Stimulated activated CD4-positive, alpha-beta T cell treated with anti-CD3 and anti-CD28 coated beads, TNF-alpha, amount 100 ng/mL, for 4 hours (primary cell): ENCODE measurements at regions not wholly inside any gene's neighbourhood (a gene's known extent, or its start where the extent isn't known, plus 50 kb on each side); places are given as distances from the start of the nearest gene placed in this dataset.

Experiments used
- DNase-seq, 3 experiments: peaks; one replicate each; pipeline ENCODE4 v3.0.0-alpha.2; 2020; ENCODE audit warnings: low read depth in 3 of 3

GRCh38 chr11:82384308-82384707, 349.4 kb downstream of the FAM181B start:
- no peak for DNase-seq

- DNase-seq: no peak
Observed at GRCh38 chr11:82373781-82374542, 359.7 kb downstream of the FAM181B start.

- DNase-seq: no peak
Observed at GRCh38 chr11:82365351-82365750, 368.3 kb downstream of the FAM181B start.

DNA sequence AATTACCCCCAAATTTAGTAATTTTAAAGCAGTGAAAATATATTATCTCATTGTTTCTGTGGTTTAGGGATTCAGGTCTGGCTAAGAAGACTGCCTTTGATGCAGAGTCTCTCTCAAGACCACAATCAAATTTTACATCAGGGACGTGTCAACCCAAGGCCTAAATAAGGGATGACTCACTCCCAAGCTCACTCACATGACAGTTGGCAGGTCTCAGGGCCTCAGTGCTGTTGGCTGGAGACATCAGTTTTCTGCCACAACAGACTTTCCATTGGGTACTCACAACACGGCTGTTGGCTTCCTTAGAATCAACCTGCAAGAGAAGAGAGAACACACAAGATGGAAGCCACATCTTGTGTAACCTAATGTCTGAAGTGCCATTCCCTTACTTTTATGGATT, 377.3 kb downstream of the FAM181B start:
- no peak for DNase-seq

DNA sequence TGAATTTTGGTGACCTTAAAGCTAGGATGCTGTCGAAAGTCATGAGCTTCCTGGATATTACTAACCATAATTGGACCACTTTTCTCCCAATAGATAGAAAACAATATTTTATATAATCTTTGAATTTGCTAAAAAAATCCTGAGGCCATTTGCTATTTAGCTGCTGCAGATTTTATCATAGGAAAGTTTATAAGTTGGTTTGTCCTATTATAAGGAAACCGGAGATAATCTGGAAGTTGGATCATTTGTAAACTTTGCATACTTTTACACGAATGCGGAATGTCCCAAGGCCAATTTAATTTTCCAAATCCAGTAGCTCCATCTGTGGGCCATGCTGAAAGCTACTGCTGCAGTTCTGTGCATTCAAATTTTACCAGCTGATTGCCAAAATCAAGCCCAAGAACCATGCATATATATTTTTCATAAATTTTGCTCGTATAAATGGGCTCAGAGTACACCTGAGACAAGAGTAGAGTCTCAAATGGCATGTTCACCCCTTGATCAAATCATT, 378.3 kb downstream of the FAM181B start:
- no peak for DNase-seq

DNA sequence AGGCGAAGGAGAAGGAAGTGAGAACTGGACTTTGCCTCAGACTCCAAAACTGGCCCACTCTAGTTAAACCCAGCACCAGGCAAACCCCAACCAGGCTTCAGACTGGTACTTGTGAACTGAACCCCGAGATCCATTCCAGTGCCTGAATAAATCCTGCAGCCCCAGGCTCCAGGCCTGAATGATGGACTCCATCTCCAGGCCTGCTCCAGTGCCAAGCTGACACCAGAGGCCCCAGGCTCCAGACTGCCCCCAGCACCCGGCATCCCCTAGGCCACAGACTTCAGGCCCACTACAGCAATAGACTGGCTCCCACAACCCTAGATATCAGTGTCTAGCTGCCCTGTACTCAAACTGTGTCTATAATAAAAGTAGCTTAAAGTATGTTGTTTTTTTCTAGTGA, 406.8 kb downstream of the FAM181B start:
- DNase-seq: no peak

- DNase-seq: no peak
Observed at GRCh38 chr11:82321206-82321605, 412.5 kb downstream of the FAM181B start.

DNA sequence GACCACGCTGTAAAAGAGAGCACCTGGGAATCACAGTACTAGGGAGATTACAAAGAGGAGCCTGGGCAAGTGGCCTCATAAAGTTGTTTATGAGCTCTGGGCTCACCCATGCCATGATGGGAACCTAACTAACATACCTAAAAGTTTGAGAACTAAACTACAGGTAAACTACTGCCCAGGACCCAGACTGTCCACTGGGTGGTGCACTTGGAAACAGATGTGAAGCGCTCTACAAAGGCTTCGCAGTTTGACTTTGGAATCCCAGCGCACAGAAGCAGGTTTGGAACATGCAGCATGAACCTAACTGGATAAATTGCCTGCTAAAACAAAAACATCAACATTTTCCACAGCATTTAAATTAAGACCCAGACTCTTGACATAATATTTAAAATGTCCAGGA, 418.6 kb downstream of the FAM181B start:
- DNase-seq: no peak

DNA sequence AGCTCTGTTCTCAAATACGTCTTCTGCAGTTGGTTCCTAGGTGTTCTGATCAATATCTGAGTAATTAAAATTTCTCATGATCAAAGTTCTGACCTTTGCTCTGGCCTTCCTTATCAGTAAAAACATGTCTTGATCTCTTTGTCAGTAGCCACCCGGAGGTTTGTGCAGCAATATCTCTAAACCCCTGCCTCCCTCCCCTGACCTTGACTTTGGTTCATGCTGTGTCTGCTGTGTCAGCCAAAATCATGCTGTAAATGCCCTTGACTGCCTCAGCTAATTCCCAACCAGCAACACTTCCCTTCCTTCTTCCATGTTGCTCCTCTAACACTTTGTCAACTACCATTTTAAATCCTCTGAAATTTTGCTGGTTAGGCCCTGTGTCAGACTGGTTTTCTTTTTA, 424.7 kb downstream of the FAM181B start:
- no peak for DNase-seq

GRCh38 chr11:82305123-82305522, 428.5 kb downstream of the FAM181B start:
- no peak for DNase-seq

- no peak for DNase-seq
Observed at GRCh38 chr11:82303671-82304070, 430.0 kb downstream of the FAM181B start.

DNA sequence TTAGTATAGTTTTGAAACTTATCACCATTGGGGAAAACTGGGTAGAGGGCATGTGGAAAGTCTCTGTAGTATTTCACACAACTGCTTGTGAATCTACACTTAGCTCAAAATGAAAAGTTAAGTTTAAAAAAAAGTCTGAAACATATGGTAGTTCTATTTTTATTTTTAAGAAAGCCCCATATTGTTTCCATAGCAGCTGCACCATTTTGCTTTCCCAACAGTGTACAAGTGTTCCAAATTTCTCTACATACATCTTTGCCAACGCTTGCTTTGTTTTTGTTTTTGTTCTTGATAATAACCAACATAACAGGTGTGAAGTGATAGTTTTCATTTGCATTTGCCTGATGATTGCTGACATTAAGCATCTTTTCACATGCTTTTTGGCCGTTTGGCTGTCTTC, 445.2 kb downstream of the FAM181B start:
- no peak for DNase-seq

DNA sequence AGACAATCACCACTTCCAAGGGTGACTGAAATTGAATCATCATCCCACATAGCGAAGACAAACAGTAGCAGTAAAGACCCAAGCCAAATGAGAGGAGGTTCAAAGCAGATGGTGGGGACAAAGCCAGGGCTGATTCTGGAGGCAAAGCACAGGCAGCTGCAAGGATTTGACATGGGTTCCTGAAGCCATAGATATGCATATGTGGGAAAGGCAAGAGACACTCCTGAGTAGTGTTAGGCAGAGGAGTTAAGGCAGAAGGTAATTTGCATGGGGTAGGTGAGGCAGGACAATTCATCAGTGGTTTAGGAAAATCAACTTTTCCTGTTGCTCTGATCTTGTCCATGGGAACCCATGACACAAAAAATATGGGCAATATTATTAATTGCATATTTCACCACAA, 462.8 kb downstream of the FAM181B start:
- DNase-seq: no peak

DNA sequence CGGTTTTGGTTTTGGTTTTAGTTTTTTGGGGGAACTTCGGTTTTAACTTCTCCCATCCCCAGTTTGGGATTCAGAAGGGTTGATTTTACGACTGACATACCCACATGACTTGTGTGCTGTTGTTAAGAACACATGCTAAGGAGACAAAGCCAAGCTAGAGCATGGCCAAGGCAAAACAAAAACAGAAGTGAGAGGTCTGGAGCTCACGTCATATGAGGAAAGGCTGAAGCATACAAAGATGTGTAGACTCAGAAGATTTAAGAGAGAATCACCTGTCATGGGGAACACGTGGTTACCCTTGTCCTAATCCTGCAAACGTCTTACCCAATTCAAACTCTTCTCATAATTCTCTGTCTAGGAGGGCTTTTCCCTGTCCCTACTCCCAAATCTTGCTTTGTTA, 465.0 kb downstream of the FAM181B start:
- DNase-seq: no peak

GRCh38 chr11:82267186-82267585, 466.5 kb downstream of the FAM181B start:
- DNase-seq: no peak

DNA sequence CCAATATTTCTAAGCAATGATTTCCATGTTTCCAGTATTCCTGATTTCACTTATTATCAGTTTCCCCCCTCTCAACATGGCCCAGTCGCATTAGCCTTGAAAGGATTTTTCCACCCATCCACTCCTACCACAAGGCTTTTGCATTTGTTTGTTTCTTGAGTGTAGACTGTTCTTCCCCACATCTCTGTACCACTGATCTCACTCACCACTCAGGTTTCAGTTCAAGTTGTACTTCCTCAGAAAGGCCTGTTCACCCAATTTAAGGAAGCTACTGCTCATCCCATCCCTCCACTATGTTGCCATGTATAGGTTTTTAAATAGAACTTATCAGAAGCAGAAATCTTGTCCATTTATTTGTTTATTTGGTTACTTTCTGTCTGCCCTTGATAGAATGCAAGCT, 472.3 kb downstream of the FAM181B start:
- no peak for DNase-seq

- no peak for DNase-seq
Observed at GRCh38 chr11:82250047-82250446, 483.6 kb downstream of the FAM181B start.

- no peak for DNase-seq
Observed at GRCh38 chr11:82246926-82247325, 486.7 kb downstream of the FAM181B start.

DNA sequence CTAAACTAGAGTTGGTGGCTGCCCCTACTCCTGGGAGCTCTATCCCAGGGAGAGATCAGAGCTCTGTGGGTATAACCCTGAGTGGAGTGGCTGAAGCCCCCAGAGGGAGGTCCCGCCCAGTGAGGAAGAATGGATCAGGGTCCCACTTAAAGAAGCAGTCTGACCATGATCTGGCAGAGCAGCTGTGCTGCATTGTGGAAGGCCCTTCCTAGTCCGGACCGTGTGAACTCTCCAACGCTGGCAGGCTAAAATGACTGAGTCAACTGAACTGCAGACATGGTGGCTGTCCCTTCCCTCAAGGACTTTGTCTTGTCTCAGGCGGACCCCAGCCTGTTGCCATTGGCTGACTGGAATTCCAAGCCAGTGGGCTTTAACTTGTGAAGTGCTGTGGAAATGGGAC, 494.2 kb downstream of the FAM181B start:
- DNase-seq: no peak

- DNase-seq: no peak
Observed at GRCh38 chr11:82234256-82234655, 499.4 kb downstream of the FAM181B start.

GRCh38 chr11:82233201-82233600, 500.5 kb downstream of the FAM181B start:
- DNase-seq: no peak

- DNase-seq: no peak
Observed at GRCh38 chr11:82229341-82229740, 504.3 kb downstream of the FAM181B start.

GRCh38 chr11:82225930-82226329, 507.7 kb downstream of the FAM181B start:
- DNase-seq: no peak

- no peak for DNase-seq
Observed at GRCh38 chr11:82225502-82225901, 508.2 kb downstream of the FAM181B start.
